GM12878 (cell line): ENCODE measurements at regions not wholly inside any gene's neighbourhood (a gene's known extent, or its start where the extent isn't known, plus 50 kb on each side); places are given as distances from the start of the nearest gene placed in this dataset.

Experiments used
- ATAC-seq: fragments of 200-7000 bp; cut with Tn5 transposase; 3 replicates; pipeline ENCODE4 v1.9.1; 2020; ENCODE audit warnings: mild to moderate bottlenecking, moderate library complexity
- BruUV-seq: library from RNA; stranded (reverse); fragments of 400-500 nt; replicated peaks from 2 replicates; lab custom pipeline; 2021; lab: Mats Ljungman, UMichigan
- CTCF ChIA-PET: fragments of 300-600 bp; sonication (Branson Sonifier 250); formaldehyde crosslinking; extraction: SDS; loops from one replicate; lab custom pipeline; 2021; ENCODE audit warnings: inconsistent platforms; lab: Yijun Ruan, JAX
- POLR2A ChIA-PET: fragments of 350-600 bp; formaldehyde crosslinking; extraction: SDS; loops from one replicate; lab custom pipeline; 2021; ENCODE audit warnings: inconsistent platforms; lab: Charles Lee
- RAD21 ChIA-PET: fragments of 300-600 bp; sonication (Branson Sonifier 250); formaldehyde crosslinking; loops from one replicate; lab custom pipeline; 2023; ENCODE audit warnings: antibody characterized with exemption; ENCODE audit not compliant: unreplicated experiment; lab: Charles Lee
- SMC1A ChIA-PET: fragments of 300-600 bp; sonication (Branson Sonifier 250); formaldehyde crosslinking; loops from one replicate; lab custom pipeline; 2023; ENCODE audit not compliant: unreplicated experiment, uncharacterized antibody; lab: Charles Lee
- DNase-seq: peaks from one replicate; pipeline ENCODE4 v3.0.0-alpha.2; 2011; ENCODE audit warnings: low read depth, low spot score
- FAIRE-seq: peaks from 3 replicates; lab custom pipeline; 2011; peaks lifted over from hg19 to GRCh38; lab: Jason Lieb, UNC
- H2AFZ ChIP-seq: 2 replicates; pipeline ENCODE4 v1.6.0; 2011; ENCODE audit warnings: low read depth, low read length, control low read depth; ENCODE audit not compliant: control insufficient read depth
- H3K27ac ChIP-seq: 2 replicates; pipeline ENCODE4 v1.5.1; 2011; ENCODE audit warnings: control low read depth; ENCODE audit not compliant: control insufficient read depth, insufficient read depth
- H3K27me3 ChIP-seq, 2 experiments: replicated peaks in 1 of 2; 2 replicates each; pipeline versions ENCODE4 v1.6.0 to v1.6.1; 2011; ENCODE audit warnings: low read length in 1 of 2; ENCODE audit not compliant: control insufficient read depth in 2 of 2, insufficient read depth in 2 of 2
- H3K36me3 ChIP-seq, 2 experiments: 2 replicates each; pipeline ENCODE4 v1.5.1; 2011; ENCODE audit warnings: low read length in 1 of 2; ENCODE audit not compliant: control insufficient read depth in 2 of 2, insufficient read depth in 2 of 2
- H3K4me1 ChIP-seq: 2 replicates; pipeline ENCODE4 v1.6.1; 2011; ENCODE audit warnings: mild to moderate bottlenecking, low read length, moderate library complexity, mixed read lengths; ENCODE audit not compliant: control insufficient read depth, insufficient read depth
- H3K4me2 ChIP-seq: 2 replicates; pipeline ENCODE4 v1.6.0; 2011; ENCODE audit warnings: control low read depth; ENCODE audit not compliant: control insufficient read depth, insufficient read depth
- H3K4me3 ChIP-seq: fragments of 200-600 bp; sonication (generic); 2 replicates; pipeline ENCODE4 v1.5.1; 2016
- H3K79me2 ChIP-seq: 2 replicates; pipeline ENCODE4 v1.6.0; 2011; ENCODE audit warnings: low read length; ENCODE audit not compliant: control insufficient read depth, insufficient read depth
- H3K9ac ChIP-seq: 2 replicates; pipeline ENCODE4 v1.8.0; 2011; ENCODE audit warnings: low read length, control low read depth, mixed read lengths; ENCODE audit not compliant: control insufficient read depth, insufficient read depth
- H3K9me3 ChIP-seq: replicated peaks from 3 replicates; pipeline ENCODE4 v1.5.1; 2011; ENCODE audit warnings: mild to moderate bottlenecking, low read length; ENCODE audit not compliant: control insufficient read depth, insufficient read depth
- H4K20me1 ChIP-seq: 2 replicates; pipeline ENCODE4 v1.6.0; 2011; ENCODE audit not compliant: control insufficient read depth, insufficient read depth
- ASH2L ChIP-seq: fragments of 300-600, 200-600 bp; sonication (generic); IDR thresholded peaks from 2 replicates; pipeline ENCODE4 v1.6.1; 2017; ENCODE audit warnings: low read depth, mild to moderate bottlenecking, borderline replicate concordance
- BHLHE40 ChIP-seq, 2 experiments: fragments of 450-650 bp in 1 of 2; IDR thresholded peaks; 2 replicates each; pipeline ENCODE4 v1.6.1; 2011 to 2017; ENCODE audit warnings: low read depth in 2 of 2, borderline replicate concordance in 1 of 2, improper control_type of control experiment in 1 of 2, low read length in 1 of 2, mild to moderate bottlenecking in 1 of 2
- CHD4 ChIP-seq: fragments of 200-600 bp; sonication (generic); IDR thresholded peaks from 2 replicates; pipeline ENCODE4 v1.6.1; 2016; ENCODE audit warnings: mild to moderate bottlenecking
- CREB1 ChIP-seq: IDR thresholded peaks from 2 replicates; pipeline ENCODE4 v1.6.1; 2012; ENCODE audit warnings: low read depth, mild to moderate bottlenecking, inconsistent platforms
- CUX1 ChIP-seq: IDR thresholded peaks from 2 replicates; pipeline ENCODE4 v1.6.1; 2012; ENCODE audit warnings: improper control_type of control experiment, low read depth, low read length; ENCODE audit not compliant: insufficient replicate concordance
- FOXM1 ChIP-seq: IDR thresholded peaks from 2 replicates; pipeline ENCODE4 v1.6.1; 2012; ENCODE audit warnings: low read depth, mild to moderate bottlenecking, inconsistent platforms, low read length, moderate library complexity
- IKZF1 ChIP-seq: fragments of 450-650 bp; conservative IDR thresholded peaks from 2 replicates; pipeline ENCODE4 v1.6.1; 2017; ENCODE audit warnings: antibody characterized with exemption, mild to moderate bottlenecking
- IRF4 ChIP-seq: IDR thresholded peaks from 2 replicates; pipeline ENCODE4 v1.6.1; 2011; ENCODE audit warnings: low read depth, low read length
- KAT2A ChIP-seq: conservative IDR thresholded peaks from 2 replicates; pipeline ENCODE4 v1.6.1; 2011; ENCODE audit warnings: low read depth, low read length; ENCODE audit not compliant: control insufficient read depth
- MYB ChIP-seq: fragments of 150-350 bp; IDR thresholded peaks from 2 replicates; pipeline ENCODE4 v1.6.1; 2014; ENCODE audit warnings: mild to moderate bottlenecking, low read depth, low read length, borderline replicate concordance
- POLR2AphosphoS5 ChIP-seq: IDR thresholded peaks from 2 replicates; pipeline ENCODE4 v1.6.1; 2011; ENCODE audit warnings: mild to moderate bottlenecking, low read length, inconsistent platforms
- RBBP5 ChIP-seq: fragments of 200-600 bp; sonication (generic); conservative IDR thresholded peaks from 2 replicates; pipeline ENCODE4 v1.6.1; 2016
- SIX5 ChIP-seq: IDR thresholded peaks from 2 replicates; pipeline ENCODE4 v1.6.1; 2011; ENCODE audit warnings: mild to moderate bottlenecking, low read depth, low read length, moderate library complexity; ENCODE audit not compliant: severe bottlenecking
- SMAD1 ChIP-seq: fragments of 450-650 bp; IDR thresholded peaks from 2 replicates; pipeline ENCODE4 v1.6.1; 2018; ENCODE audit warnings: mild to moderate bottlenecking, low read depth; ENCODE audit not compliant: partially characterized antibody
- YBX1 ChIP-seq: fragments of 450-650 bp; IDR thresholded peaks from 2 replicates; pipeline ENCODE4 v1.6.1; 2016; ENCODE audit warnings: antibody characterized with exemption
- YY1 ChIP-seq: IDR thresholded peaks from 2 replicates; pipeline ENCODE4 v1.6.1; 2011; ENCODE audit warnings: low read depth, mild to moderate bottlenecking, low read length
- ZNF384 ChIP-seq: IDR thresholded peaks from 2 replicates; pipeline ENCODE4 v1.6.1; 2012; ENCODE audit warnings: low read depth, mild to moderate bottlenecking, low read length, improper control_type of control experiment, borderline replicate concordance
- ZZZ3 ChIP-seq: IDR thresholded peaks from 2 replicates; pipeline ENCODE4 v1.6.1; 2011; ENCODE audit warnings: low read depth; ENCODE audit not compliant: control insufficient read depth, insufficient read length
- WGBS: methylation state at CpG from one replicate; pipeline ENCODE4 v1.1.6; 2016; ENCODE audit warnings: low lambda C conversion rate; ENCODE audit not compliant: insufficient replicate concordance, insufficient coverage; ENCODE audit errors: missing lambda C conversion rate; 5-methylcytosine and 5-hydroxymethylcytosine counted together
- in situ Hi-C: fragments of 300-500 bp; cut with MboI; formaldehyde crosslinking; loops from 9 replicates; pipeline ENCODE4 v1.14.3; 2018; ENCODE audit warnings: mixed read lengths
- intact Hi-C: fragments of 100-400 bp; cut with micrococcal nuclease; formaldehyde crosslinking; loops from one replicate; pipeline ENCODE4 v1.14.2; 2022; ENCODE audit not compliant: unreplicated experiment
- TF ChIP-seq, protein P1 (sequence below): IDR thresholded peaks from 2 replicates; pipeline ENCODE4 v1.6.1; 2012; ENCODE audit warnings: low read depth, low read length, improper control_type of control experiment

DNA sequence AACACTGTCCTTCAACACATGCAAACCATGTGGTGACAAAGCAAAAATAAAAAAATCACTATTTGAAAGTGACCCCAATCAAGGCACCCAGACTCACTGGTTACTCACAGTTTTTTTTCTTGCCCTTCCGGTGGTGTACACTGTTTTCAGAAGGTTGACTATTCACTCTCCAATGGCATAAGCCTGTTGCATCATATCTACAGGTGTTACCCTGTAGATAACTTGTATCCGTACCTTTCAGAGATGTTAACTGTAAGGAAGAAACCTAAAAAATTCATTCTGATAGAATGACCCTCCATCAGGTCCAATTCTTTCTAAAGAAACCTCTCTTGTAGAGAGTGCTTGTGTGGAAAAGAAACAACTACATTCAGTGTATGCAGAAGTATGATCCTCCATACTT is 193.6 kb upstream of the RASA1 start:
- ATAC-seq, result no peak

More for the DNA sequence above, 193.6 kb upstream of the RASA1 start:
- in situ Hi-C loops, result no loop called here
- WGBS, result 100% methylated on average over 2 of the region's 2 CpGs
- Histone ChIP-seq H3K9me3 (peaks cover 4% of the 10 kb centered on the region; the same call in 2 of the 3 replicates), H3K27me3 (no peaks in the 10 kb centered on the region), H2AFZ (no peak overlapping the region), H3K4me2 (no peak overlapping the region), H4K20me1 (no peaks in the 10 kb centered on the region), H3K4me3 (no peak overlapping the region), H3K27ac (no peak overlapping the region), H3K36me3 (no peaks in the 10 kb centered on the region), H3K9ac (no peak overlapping the region), H3K4me1 (peaks cover 23% of the 10 kb centered on the region), H3K79me2 (no peaks in the 10 kb centered on the region)
- intact Hi-C loops, result loop anchor here (2.0 to 10.0 kb wide), 3 partner anchors 47 to 273 kb away; no protein-coding TSS in a partner anchor
- TF ChIP-seq CHD4 (no peak), RBBP5 (no peak), POLR2AphosphoS5 (no peak), ASH2L (no peak), SIX5 (no peak), MYB (no peak), IRF4 (no peak), YBX1 (no peak), CUX1 (no peak), ZNF384 (no peak), KAT2A (no peak), YY1 (no peak), CREB1 (no peak), ZZZ3 (no peak), BHLHE40 (IDR thresholded peaks at IDR 0.05; ENCODE audit: borderline replicate concordance in 1 of 2, low read depth in 2 of 2, low read length in 1 of 2) (no peak), IKZF1 (no peak), FOXM1 (no peak), SMAD1 (no peak)
- TF ChIP-seq, protein P1, sequence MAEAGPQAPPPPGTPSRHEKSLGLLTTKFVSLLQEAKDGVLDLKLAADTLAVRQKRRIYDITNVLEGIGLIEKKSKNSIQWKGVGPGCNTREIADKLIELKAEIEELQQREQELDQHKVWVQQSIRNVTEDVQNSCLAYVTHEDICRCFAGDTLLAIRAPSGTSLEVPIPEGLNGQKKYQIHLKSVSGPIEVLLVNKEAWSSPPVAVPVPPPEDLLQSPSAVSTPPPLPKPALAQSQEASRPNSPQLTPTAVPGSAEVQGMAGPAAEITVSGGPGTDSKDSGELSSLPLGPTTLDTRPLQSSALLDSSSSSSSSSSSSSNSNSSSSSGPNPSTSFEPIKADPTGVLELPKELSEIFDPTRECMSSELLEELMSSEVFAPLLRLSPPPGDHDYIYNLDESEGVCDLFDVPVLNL, result no peak
- CTCF ChIA-PET, result interaction anchor here (0.8 to 1.9 kb wide), 4 partner anchors 154 to 326 kb away, joined by 3 to 11 read pairs (median 4); partner anchors contain the start of gene RASA1
- RAD21 ChIA-PET, result interaction anchor here (0.8 to 2.2 kb wide), 13 partner anchors 10 to 328 kb away, joined by 3 to 15 read pairs (median 5); no protein-coding TSS in a partner anchor
- BruUV-seq, result no TSS peak
- SMC1A ChIA-PET, result interaction anchor here (0.6 to 3.4 kb wide), 20 partner anchors 9 to 326 kb away, joined by 3 to 23 read pairs (median 7); no protein-coding TSS in a partner anchor
- POLR2A ChIA-PET, result interaction anchor here (0.6 to 1.3 kb wide), 4 partner anchors 11 to 136 kb away, joined by 3 to 7 read pairs (median 4); no protein-coding TSS in a partner anchor
- FAIRE-seq (no peak), DNase-seq (no peak)
